ENCODE measurements at regions not wholly inside any gene's neighbourhood (a gene's known extent, or its start where the extent isn't known, plus 50 kb on each side); places are given as distances from the start of the nearest gene placed in this dataset.

DNA sequence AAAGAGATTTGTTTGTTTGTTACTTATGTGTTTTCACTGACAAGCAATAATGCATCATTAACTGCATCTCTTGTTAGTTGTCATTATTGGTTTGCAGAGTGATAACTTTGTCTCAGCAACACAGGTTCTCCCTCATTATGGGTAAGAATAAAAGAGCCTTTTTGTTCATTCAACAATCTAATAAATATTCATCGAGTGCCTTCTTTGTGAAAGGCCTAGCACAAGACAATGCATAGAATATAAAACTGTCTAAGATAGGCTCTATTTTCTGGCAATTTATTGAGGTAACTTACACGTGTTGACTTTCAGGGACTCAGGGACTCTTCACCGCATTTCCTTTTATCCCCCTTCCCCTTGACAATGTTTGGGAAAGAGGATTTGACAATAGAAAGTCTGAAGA lies 95.5 kb upstream of the KRR1 start:
- TF ChIP-seq, protein P1, sequence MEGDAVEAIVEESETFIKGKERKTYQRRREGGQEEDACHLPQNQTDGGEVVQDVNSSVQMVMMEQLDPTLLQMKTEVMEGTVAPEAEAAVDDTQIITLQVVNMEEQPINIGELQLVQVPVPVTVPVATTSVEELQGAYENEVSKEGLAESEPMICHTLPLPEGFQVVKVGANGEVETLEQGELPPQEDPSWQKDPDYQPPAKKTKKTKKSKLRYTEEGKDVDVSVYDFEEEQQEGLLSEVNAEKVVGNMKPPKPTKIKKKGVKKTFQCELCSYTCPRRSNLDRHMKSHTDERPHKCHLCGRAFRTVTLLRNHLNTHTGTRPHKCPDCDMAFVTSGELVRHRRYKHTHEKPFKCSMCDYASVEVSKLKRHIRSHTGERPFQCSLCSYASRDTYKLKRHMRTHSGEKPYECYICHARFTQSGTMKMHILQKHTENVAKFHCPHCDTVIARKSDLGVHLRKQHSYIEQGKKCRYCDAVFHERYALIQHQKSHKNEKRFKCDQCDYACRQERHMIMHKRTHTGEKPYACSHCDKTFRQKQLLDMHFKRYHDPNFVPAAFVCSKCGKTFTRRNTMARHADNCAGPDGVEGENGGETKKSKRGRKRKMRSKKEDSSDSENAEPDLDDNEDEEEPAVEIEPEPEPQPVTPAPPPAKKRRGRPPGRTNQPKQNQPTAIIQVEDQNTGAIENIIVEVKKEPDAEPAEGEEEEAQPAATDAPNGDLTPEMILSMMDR (conservative IDR thresholded peaks at IDR 0.05; ENCODE audit: low read depth, low read length): no peak
- TF ChIP-seq EZH2 (IDR thresholded peaks at IDR 0.05; ENCODE audit: low read length, unreplicated experiment): no peak

Measured in PC-3 (cell line).